ACC112 (cell line): ENCODE measurements at regions not wholly inside any gene's neighbourhood (a gene's known extent, or its start where the extent isn't known, plus 50 kb on each side); places are given as distances from the start of the nearest gene placed in this dataset.

Experiments
- H2AFZ ChIP-seq: fragments of 200-600 bp; sonication (generic); one replicate; pipeline ENCODE4 v1.6.0; 2017; ENCODE audit warnings: antibody characterized with exemption, low read length; ENCODE audit not compliant: unreplicated experiment
- H3K27ac ChIP-seq: fragments of 200-600 bp; sonication (generic); 2 replicates; pipeline ENCODE4 v1.5.1; 2014; ENCODE audit warnings: low read depth, mild to moderate bottlenecking, antibody characterized with exemption, low read length, moderate library complexity
- H3K27me3 ChIP-seq: fragments of 200-600 bp; sonication (generic); 2 replicates; pipeline ENCODE4 v1.6.1; 2014; ENCODE audit warnings: mild to moderate bottlenecking, antibody characterized with exemption, low read length, moderate library complexity, mixed read lengths; ENCODE audit not compliant: insufficient read depth
- H3K36me3 ChIP-seq: fragments of 200-600 bp; sonication (generic); 2 replicates; pipeline ENCODE4 v1.6.1; 2016; ENCODE audit warnings: mild to moderate bottlenecking, antibody characterized with exemption, low read length, moderate library complexity, mixed read lengths; ENCODE audit not compliant: insufficient read depth
- H3K4me1 ChIP-seq: fragments of 200-600 bp; sonication (generic); one replicate; pipeline ENCODE4 v1.6.1; 2016; ENCODE audit warnings: low read length, mixed read lengths; ENCODE audit not compliant: insufficient read depth, unreplicated experiment, control insufficient read depth
- H3K4me3 ChIP-seq: fragments of 200-600 bp; sonication (generic); 2 replicates; pipeline ENCODE4 v1.5.1; 2014; ENCODE audit warnings: mild to moderate bottlenecking, low read depth, low read length
- H3K79me2 ChIP-seq: fragments of 200-600 bp; sonication (generic); one replicate; pipeline ENCODE4 v1.6.0; 2016; ENCODE audit warnings: low read length; ENCODE audit not compliant: control insufficient read depth, unreplicated experiment, insufficient read depth

DNA sequence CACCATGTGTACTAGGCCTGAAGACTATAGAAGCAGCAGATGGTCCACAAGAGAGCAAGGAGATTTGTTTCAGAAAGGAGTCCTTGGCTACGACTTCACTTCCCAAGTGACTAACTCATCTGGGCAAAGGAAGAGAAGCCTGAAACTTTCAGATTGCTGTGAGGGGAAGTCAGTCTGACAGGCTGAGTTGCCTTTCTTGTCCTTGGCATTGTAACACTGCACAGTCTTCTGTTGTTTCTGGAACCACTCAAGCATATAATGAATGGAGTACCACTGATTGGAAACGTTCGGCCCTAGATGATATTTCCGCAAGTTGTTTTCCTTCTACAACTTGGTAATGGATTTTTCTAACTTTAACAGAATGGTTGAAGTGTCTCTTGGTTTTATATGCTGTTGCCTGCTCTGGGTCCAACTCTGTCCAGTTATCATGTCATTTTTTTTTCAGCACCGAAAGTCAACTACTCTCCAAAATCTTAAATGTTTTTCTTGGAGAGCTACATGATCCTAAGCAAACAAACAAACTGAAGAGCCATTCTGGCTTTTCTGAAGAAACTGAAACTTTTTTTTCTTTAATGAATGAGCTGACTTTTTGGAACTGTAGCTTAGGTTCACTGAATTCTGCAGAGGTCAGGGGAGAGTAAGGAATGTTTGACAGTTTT, 685.7 kb downstream of the MECOM start:
- peak overlapping the region; percentile 42 for H2AFZ ChIP-seq
- H3K4me1 ChIP-seq, result peaks cover 11% of the 10 kb centered on the region
- no peaks in the 10 kb centered on the region for H3K36me3 ChIP-seq
- H3K27me3 ChIP-seq, result no peaks in the 10 kb centered on the region
- no peak overlapping the region for H3K27ac ChIP-seq
- no peak overlapping the region for H3K4me3 ChIP-seq
- H3K79me2 ChIP-seq, result no peaks in the 10 kb centered on the region

DNA sequence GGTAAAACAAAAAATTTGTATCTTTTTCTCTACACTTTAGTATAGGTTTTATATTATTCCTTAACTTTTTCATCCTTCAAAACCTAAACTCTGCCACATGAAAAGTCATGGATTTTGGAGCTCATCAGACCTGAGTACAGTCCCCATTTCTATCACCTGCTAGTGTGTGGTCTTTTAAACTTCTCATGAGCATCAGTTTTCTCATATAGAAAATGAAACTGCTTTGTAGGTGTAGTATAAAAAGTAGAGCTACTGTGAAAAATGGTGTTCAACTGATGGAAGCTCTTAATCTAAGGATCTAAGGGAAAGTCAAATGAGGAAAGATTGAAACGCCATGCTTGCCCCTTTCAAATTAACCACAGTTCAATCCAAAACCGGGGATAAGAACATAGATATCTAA, 686.5 kb downstream of the MECOM start:
- H3K36me3 ChIP-seq, result no peaks in the 10 kb centered on the region
- H3K4me3 ChIP-seq, result no peak overlapping the region
- H3K79me2 ChIP-seq, result no peaks in the 10 kb centered on the region
- H3K27ac ChIP-seq, result no peak overlapping the region
- H2AFZ ChIP-seq, result peak overlapping the region; percentile 42
- H3K27me3 ChIP-seq, result no peaks in the 10 kb centered on the region
- peaks cover 11% of the 10 kb centered on the region for H3K4me1 ChIP-seq

DNA sequence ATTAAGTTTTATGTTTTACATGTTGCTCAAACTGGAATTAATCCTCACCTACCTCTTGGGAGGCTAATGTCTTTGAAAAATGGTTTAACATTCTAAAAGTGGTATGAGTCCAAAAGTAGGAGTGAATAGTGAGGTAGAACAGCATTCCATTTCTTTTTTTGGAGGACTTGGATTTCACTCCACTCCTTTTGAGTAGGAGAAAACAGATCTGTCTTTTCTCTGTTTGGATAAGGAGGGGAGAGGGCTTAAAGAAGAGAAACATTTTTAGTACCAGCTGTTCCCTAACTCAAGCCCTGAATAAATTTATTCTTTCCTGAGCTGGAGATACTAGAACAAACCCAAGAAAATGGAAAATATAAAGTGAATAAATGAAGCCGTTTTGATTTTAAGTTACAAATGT, 687.9 kb downstream of the MECOM start:
- Histone ChIP-seq H3K4me1 (peaks cover 11% of the 10 kb centered on the region), H3K79me2 (no peaks in the 10 kb centered on the region), H3K27ac (no peak overlapping the region), H3K4me3 (no peak overlapping the region), H3K36me3 (no peaks in the 10 kb centered on the region), H3K27me3 (no peaks in the 10 kb centered on the region), H2AFZ (no peak overlapping the region)

DNA sequence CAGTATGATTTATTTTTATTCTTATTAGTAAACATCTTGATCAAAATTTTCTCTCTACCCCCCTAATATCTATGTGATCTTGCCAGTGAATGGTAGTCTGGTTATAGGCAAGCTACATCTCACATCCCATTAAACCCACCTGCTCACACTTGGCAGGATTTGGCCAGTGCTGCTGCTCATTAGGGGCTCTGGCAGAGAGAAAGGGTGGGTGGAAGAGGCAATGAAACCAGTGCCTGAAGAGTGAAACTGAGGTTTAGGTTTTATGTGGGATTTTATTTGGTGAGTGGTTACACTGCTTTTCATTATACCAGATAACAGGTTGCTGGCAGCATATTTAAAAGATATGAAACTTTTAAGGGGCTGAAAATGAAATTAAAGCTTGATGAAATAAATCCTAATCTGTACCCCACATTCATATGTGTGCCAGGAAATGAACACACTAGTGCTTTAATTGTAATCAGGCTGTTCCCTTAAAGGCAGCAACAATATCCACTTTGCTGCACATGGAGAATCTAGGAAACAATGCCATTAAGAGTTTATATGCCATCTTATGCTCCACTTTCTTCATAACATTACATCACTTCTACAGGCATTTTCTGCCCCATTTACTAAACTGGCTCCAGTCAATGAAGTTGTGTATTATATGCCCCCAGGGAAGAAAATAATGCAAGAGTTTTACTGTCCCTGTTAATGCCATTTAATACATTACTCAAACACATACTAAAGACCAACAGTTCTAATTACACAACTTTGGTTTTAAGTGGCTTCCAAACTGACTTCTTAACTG, 688.7 kb downstream of the MECOM start:
- H3K4me3 ChIP-seq, result no peak overlapping the region
- peak overlapping the region; percentile 40 for H2AFZ ChIP-seq
- no peaks in the 10 kb centered on the region for H3K27me3 ChIP-seq
- no peak overlapping the region for H3K27ac ChIP-seq
- no peaks in the 10 kb centered on the region for H3K79me2 ChIP-seq
- no peaks in the 10 kb centered on the region for H3K36me3 ChIP-seq
- peaks cover 11% of the 10 kb centered on the region for H3K4me1 ChIP-seq

DNA sequence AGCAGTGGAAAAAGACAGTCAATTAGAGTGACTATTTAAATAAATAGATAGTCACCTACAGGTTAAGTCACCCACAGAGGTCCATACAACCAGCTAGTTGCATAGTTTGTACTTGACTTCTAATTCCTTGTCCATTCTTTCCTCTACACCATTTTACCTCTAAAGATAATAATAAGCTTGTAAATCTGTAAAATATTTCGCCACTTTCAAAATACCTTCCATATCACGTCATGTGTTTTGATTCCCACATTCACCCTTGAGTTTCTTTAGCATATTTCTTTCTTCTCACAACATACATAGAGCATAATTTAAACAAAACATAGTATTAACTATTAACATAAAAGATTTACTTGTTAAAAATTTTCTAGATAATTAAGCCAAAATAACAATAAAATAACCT, 689.6 kb downstream of the MECOM start:
- Histone ChIP-seq H3K79me2 (no peaks in the 10 kb centered on the region), H2AFZ (no peak overlapping the region), H3K4me3 (no peak overlapping the region), H3K27ac (no peak overlapping the region), H3K4me1 (peaks cover 11% of the 10 kb centered on the region), H3K27me3 (no peaks in the 10 kb centered on the region), H3K36me3 (no peaks in the 10 kb centered on the region)

DNA sequence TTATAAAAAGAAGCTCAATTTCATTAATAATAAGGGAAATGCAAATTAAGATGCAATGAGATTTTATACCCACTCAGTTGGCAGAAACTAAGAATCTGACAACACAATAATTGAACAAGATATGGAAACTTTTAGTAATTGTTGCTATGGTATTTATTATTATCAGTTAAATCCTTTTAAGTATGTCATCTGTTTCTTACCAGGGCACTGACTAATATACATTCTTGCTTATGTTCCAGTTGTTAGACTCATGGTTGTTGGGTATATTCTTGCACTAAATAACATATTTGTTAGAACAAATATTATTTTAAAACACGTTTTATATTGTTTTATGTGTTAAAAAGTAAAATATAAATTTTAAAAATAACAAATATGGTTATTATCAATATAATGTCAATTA, 690.3 kb downstream of the MECOM start:
- Histone ChIP-seq H3K36me3 (no peaks in the 10 kb centered on the region), H3K4me1 (peaks cover 7% of the 10 kb centered on the region)

DNA sequence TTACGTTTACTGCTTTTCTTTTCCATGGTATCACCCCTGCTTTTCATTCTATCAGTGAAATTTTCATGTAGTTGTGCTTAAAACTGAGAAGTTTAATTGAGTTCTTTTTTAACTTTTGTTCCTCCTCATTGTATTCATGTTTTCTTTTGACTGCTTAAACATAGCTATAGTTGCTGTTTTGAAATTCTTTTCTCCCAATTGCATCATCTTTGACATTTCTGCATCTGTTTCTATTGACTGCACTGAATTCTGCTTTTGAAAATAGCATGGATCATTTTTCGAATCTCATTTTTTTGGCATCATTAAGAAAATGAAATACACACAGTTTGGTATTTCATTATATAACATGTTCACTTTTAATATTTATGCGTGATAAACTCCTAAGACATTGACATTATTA, 694.9 kb downstream of the MECOM start:
- Histone ChIP-seq H3K79me2 (no peaks in the 10 kb centered on the region), H3K4me3 (no peak overlapping the region), H2AFZ (no peak overlapping the region), H3K36me3 (no peaks in the 10 kb centered on the region), H3K27me3 (no peaks in the 10 kb centered on the region), H3K27ac (no peak overlapping the region), H3K4me1 (no peaks in the 10 kb centered on the region)

More for the DNA sequence above, 690.3 kb downstream of the MECOM start:
- Histone ChIP-seq H2AFZ (no peak overlapping the region), H3K27me3 (no peaks in the 10 kb centered on the region), H3K4me3 (no peak overlapping the region), H3K27ac (no peak overlapping the region), H3K79me2 (no peaks in the 10 kb centered on the region)

DNA sequence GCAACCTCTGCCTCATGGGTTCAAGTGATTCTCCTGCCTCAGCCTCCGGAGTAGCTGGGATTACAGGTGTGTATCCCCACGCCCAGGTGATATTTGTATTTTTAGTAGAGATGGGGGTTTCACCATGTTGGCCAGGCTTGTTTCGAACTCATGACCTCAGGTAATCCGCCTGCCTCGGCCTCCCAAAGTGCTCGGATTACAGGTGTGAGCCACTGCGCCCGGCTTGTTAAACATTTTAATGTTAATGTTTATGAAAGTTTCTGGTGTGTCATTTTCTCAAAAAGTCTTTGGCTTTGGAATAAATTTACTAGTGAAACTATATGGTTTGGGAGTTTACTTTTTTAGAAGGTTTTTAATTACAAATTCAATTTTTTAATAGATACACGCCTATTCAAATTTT, 698.8 kb downstream of the MECOM start:
- Histone ChIP-seq H2AFZ (no peak overlapping the region), H3K27me3 (no peaks in the 10 kb centered on the region), H3K4me3 (no peak overlapping the region), H3K27ac (no peak overlapping the region), H3K79me2 (no peaks in the 10 kb centered on the region), H3K36me3 (no peaks in the 10 kb centered on the region), H3K4me1 (no peaks in the 10 kb centered on the region)

DNA sequence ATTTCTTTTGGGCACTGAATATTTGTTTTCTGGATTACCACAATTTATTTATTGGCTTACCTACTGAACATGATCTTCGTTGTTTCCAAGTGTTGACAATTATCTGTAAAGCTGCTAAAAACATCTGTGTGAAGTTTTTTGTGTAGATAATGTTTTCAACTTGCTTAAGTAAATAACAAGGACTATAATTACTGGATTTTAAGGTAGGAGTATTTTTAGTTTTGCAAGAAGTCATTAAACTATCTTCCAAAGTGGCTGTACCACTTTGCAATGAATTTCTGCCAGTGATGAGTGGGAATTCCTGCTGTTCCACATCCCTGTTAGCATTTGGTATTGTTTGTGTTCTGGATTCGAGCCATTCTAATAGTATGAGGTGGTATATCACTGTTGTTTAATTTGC, 702.2 kb downstream of the MECOM start:
- Histone ChIP-seq H3K27me3 (no peaks in the 10 kb centered on the region), H3K4me3 (no peak overlapping the region)

DNA sequence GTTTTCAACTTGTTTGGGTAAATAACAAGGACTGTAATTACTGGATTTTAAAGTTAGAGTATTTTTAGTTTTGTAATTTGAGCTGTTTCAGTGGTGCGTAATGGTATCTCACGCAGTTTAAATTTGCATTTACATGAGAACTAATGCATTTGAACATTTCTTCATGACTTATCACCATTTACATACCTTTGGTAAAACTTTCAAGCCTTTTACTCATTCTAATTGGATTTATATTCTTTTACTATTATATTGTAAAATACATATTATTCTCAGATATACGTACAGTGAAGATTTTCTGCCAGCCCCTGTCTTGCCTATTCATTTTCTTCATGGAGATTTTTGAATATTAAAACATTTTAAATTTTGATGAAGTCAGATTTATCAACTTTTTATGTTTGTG, 703.8 kb downstream of the MECOM start:
- Histone ChIP-seq H3K79me2 (no peaks in the 10 kb centered on the region), H3K36me3 (no peaks in the 10 kb centered on the region), H3K4me3 (no peak overlapping the region), H2AFZ (no peak overlapping the region), H3K4me1 (no peaks in the 10 kb centered on the region), H3K27me3 (no peaks in the 10 kb centered on the region), H3K27ac (no peak overlapping the region)

More for the DNA sequence above, 702.2 kb downstream of the MECOM start:
- no peaks in the 10 kb centered on the region for H3K79me2 ChIP-seq
- no peak overlapping the region for H2AFZ ChIP-seq
- H3K4me1 ChIP-seq, result no peaks in the 10 kb centered on the region
- H3K27ac ChIP-seq, result no peak overlapping the region
- H3K36me3 ChIP-seq, result no peaks in the 10 kb centered on the region

DNA sequence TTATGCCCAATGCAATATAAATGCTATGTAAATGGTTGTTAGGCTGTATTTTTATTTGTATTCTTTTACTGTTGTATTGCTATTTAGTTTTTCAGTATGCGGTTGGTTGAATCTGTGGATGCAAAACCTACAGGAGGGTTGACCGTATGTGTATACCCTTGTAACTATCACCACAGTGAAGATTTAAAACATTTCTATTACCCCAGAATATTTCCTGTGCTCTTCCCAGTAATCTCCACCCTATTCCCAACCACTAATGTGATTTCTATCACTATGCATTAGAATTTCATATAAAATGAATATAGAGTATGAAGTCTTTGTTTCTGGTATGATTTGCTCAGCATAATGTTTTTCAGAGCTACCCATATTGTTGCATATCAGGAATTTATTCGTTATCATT, 705.0 kb downstream of the MECOM start:
- Histone ChIP-seq H3K79me2 (no peaks in the 10 kb centered on the region), H3K27me3 (no peaks in the 10 kb centered on the region), H3K4me3 (no peak overlapping the region), H2AFZ (no peak overlapping the region), H3K36me3 (no peaks in the 10 kb centered on the region), H3K27ac (no peak overlapping the region), H3K4me1 (no peaks in the 10 kb centered on the region)
